DMS79 treated with DMSO at 0.1 percent for 48 hours (cell line): ENCODE measurements at regions not wholly inside any gene's neighbourhood (a gene's known extent, or its start where the extent isn't known, plus 50 kb on each side); places are given as distances from the start of the nearest gene placed in this dataset.

Source experiments
- DNase-seq: peaks from one replicate; lab custom pipeline; 2025; lab: John Stamatoyannopoulos, UW

GRCh38 chr5:153135411-153135810, 355.1 kb upstream of the GRIA1 start:
- no peak for DNase-seq

DNA sequence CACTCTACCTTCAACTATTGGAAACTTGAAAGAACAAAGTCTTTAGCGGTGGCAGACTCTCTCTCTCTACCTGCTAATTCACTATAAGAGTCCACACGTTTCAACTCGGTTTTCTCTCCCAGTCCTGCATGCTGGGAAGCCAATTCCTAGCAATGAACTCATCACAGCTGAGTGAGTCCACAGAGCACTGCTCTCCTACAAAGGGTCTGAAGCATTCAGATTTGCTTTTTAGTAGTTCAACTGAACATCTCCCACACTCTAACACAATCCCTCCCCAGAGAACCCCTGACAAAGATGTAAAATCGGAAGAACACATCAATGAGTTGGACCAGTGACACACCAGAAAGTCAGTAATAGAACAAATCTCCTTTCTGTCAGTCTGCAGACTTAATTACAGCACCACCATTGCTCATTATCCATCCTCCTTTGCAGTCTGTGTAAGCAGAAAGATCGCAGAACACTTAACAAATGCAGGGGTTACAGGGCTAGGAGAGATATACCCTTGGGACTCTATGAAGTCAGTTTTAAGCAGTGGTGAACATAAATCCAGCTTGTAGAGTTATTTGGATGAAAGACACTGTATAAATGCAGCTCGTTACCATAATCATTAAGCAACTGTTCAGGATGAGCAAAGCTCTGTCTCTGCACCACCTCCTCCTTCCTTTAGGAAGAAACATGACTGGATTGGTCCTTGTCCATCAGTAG, 353.4 kb upstream of the GRIA1 start:
- DNase-seq = no peak

GRCh38 chr5:153147891-153148623, 342.4 kb upstream of the GRIA1 start:
- DNase-seq = no peak

- no peak for DNase-seq
Observed at GRCh38 chr5:153148624-153148976, 341.9 kb upstream of the GRIA1 start.

- no peak for DNase-seq
Observed at GRCh38 chr5:153151558-153151957, 338.9 kb upstream of the GRIA1 start.

GRCh38 chr5:153153086-153153485, 337.4 kb upstream of the GRIA1 start:
- no peak for DNase-seq

DNA sequence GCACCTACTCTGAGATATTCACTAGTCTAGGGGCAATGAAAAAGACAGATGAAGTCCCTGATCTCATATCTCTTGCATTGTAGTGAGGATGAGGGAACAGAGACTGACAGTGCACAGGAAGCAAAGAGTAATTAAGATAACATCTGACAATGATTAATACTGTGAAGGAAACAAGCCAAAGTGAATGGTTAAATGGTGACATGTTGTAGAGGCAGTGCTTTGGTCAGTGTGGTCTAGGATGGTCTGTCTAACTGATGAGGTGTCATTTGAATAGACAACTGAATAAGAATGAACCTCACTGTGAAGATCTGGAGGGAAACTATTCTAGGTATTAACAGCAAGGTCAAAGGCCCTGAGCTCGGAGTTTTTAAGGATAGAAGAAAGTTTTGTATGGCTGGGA, 333.3 kb upstream of the GRIA1 start:
- no peak for DNase-seq

DNA sequence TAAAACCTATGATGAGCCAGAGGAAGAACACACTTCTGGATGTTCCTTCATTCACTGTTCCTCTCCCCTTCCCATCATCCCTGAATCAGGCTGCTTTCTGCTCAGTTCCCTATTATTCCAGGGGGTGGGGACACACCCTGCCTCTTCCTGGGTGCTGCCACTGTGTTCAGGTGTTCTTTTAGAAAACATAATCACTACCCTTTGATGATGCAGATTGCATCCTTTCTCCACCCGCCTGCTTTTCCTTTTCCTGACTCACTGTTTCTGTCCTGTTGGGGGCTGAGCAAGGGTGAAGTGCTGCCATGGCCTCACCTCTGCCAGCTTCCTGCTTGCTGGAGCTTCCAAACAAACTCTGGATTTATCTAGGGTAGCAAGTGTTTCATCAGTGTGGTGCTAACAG, 331.9 kb upstream of the GRIA1 start:
- no peak for DNase-seq

DNA sequence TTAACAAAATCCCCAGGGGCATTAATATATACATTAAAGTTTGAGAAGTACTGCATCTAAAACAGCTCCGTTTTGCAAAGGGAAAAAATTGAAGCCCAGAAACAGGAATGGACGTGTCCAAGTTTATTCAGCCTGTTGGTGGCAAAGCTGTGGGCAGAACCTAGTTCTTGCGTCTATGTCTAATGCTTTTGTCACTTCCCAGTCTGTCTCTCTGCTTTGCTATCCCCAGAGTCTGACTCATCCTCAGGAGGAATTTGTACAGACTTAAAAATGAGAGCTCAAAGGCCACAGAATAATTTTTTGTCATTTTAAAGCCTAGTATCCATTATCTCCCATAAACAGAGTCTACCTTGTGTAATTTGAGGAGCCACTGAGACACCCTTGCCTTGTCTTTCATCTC, 330.9 kb upstream of the GRIA1 start:
- DNase-seq = no peak

DNA sequence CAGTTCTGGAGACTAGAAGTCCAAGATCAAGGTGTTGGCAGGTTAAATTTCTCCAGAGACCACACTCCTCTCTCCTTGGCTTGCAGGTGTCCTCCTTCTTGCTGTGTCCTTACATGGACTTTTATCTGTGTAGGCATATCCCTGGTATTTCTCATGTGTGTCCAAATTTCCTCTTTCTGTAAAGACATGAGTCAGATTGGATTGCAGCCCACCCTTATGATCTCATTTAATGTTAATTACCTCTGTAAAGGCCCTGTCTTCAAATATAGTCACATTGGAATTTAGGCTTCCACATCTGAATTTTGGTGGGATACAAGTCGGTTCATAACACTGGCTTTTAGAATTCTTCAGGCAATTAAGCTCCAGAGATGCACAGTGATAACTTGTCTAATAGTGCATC, 322.2 kb upstream of the GRIA1 start:
- DNase-seq = no peak

- DNase-seq = no peak
Observed at GRCh38 chr5:153187503-153187902, 303.0 kb upstream of the GRIA1 start.

DNA sequence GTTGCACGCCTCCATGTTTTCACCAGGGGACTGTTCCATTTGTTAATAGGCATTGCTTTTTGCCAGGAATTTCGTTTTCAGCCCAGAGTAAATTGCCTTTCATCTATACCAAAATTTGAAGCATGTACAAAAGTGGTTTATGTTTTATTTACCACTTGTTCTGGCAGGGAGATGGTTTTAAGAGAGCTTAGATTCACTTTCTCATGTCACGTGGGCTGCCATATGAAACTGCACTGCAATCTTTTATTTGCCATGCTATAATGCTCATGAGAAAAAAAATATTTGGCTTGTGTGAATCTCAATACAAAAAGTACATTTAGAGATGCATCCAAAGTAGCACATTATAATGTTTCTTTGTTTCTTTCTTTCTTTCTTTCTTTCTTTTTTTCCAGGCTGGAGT, 284.1 kb upstream of the GRIA1 start:
- peak; percentile 17 for DNase-seq

- no peak for DNase-seq
Observed at GRCh38 chr5:153209016-153209415, 281.5 kb upstream of the GRIA1 start.

DNA sequence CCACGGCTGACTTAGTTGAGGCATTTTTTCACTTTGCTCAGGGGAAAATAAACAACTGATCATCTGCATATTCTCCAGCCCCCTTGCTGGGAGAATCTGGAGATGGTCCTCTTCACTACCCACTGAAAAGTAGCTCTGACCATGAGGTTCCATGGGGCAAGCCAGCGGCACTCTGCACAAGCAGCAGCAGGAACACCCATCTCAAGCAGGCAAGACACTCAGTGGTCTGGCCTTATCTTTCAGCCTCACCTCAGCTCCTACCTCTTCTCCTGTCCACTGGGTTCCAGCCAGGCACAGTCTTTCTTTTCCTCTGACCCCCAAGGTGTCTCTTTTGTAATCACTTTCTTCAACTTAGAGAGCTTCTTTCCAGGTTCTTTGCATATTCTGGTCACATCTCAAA, 280.8 kb upstream of the GRIA1 start:
- DNase-seq = no peak

- DNase-seq = no peak
Observed at GRCh38 chr5:153211076-153211475, 279.4 kb upstream of the GRIA1 start.

DNA sequence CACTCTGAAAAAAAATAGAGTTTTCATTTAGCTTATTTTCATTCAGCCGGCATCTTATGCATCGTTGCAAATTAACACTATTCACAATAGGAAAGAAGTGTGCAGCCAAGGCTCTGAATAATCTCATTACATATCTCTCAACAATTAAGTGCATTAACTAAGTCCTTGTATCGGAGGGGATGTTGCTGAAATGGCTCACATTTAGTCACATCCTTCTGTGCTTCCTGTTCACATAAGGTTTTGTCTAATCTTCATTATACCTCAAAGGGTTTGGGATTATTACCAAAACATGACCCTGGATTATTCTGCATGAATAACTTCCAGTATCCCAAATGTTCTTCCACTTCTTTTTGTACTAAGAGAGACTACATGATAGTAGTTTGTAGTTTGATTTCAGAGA, 278.0 kb upstream of the GRIA1 start:
- DNase-seq = no peak

GRCh38 chr5:153222936-153223335, 267.5 kb upstream of the GRIA1 start:
- DNase-seq = no peak

DNA sequence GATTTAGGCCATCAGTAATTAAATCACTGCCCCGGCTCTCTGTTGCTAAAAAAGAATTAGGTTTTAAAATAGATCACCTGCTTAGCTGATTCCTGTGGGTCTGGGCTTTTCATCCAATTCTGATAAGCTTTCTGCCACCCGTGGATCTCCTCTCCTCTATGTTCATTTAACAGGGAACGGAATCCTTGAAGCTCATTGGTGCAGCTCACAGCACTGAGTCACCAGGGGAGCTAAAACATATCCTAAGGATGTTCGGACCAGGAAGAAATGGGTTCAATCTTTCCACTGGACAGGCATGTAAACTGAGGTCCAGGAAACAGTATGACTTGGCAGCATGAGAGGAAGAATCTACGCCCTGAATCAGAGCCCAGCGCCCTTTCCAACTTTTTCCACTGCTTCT, 267.1 kb upstream of the GRIA1 start:
- no peak for DNase-seq

GRCh38 chr5:153224651-153225050, 265.8 kb upstream of the GRIA1 start:
- no peak for DNase-seq

GRCh38 chr5:153233933-153234332, 256.5 kb upstream of the GRIA1 start:
- DNase-seq = no peak

- no peak for DNase-seq
Observed at GRCh38 chr5:153236319-153236718, 254.2 kb upstream of the GRIA1 start.

DNA sequence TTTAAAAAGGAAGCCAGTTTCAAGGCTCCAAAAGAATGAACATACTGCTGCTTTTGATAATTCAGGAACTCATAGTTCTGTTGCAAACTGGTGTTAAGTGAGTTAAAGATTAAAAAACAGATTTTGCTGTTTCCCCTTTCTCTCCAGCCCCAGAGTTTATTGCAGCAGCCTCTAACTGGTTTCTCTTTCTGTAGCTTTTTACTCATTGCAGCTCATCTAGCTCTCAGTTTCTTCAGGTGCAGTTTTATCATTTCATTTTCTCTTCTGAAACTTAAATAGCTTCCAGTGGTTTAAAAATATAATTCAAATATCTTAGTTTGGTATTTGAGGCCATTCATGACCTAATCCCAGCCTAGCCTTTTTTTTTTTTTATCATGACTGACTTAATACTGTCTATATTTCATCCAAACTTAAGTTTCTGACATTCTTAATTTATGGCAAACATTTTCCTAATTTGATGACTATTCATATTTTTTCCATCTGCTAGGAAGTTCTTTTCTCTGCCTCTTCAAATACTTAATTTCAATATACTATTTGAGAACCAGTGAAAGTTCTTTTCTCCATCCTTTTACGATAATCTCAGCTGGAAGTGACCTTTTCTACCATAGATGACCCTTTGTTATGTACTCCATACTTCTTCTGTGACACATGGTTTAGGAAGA, 252.7 kb upstream of the GRIA1 start:
- no peak for DNase-seq

DNA sequence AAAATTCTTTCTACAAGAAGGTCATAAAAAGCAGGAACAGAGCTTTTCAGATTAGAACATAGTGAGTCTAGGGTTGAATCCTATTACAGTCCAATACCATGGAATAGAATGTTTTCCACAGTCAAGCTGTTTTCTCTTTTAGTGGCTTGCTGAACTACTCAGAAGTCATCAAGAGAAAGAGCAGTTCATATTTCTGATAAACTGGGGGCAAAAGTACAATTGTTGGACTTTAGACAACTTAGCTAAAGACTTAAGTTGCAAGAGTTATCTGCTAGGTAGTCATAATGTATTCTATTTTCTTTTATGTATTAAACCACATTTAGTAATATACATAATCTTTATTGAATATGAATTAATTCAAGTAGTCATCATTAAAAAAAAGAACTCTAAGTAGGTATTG, 233.1 kb upstream of the GRIA1 start:
- no peak for DNase-seq
